Amniotic stem cell (primary cell): ENCODE measurements at regions not wholly inside any gene's neighbourhood (a gene's known extent, or its start where the extent isn't known, plus 50 kb on each side); places are given as distances from the start of the nearest gene placed in this dataset.

Experiments
- DNase-seq: peaks from one replicate; lab custom pipeline; 2025; lab: John Stamatoyannopoulos, UW

DNA sequence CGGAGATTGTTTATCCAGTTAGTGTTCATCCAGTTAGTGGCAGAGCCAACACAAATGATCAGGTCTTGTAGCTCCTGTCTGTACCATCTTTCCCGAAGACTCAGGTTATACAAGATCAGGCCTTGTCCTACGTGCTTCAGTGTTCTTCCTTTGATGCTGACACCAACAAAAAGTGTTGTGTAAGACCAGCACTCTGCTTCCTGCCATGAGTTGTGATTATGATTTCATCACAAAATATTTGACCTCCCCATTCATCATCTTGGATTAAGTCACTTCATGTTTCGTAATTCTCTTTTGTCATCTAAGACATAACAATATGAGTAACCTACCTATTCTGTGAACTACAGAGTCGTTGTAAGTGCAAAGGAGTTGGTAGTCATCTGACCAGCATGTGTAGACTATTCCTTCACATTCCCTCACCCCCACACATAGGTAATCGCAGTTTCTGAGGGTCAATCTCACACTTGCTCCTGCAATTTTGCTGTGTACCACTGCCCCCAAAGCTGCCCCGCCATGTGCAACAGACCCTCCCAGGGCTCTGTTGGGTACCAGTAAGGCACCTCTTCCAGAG, 135.6 kb upstream of the SLC22A23 start:
- peak; percentile 59 for DNase-seq

DNA sequence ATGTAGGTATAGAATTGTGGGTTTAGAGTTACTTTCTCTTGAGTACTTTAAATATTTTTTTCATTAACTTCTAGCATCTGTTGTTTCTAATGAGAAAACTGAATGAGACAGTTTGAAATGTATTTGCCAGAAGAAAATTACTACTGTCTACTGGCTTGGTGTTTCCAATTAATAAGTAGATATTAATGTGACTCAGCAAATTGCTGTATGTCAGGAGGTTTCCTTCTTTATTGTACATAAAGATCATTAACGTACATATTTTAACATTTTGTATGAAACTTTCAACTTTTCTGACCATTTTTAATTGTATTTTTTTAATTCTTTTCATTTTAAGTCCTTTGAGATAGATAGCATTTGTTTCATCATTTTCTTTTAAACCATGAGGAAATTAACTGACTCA, 135.1 kb upstream of the SLC22A23 start:
- DNase-seq = no peak

GRCh38 chr6:3587660-3588059, 130.8 kb upstream of the SLC22A23 start:
- no peak for DNase-seq

- peak; percentile 20 for DNase-seq
Measured at GRCh38 chr6:3585320-3585935, 128.6 kb upstream of the SLC22A23 start.

- no peak for DNase-seq
Measured at GRCh38 chr6:3584606-3585005, 127.8 kb upstream of the SLC22A23 start.

- no peak for DNase-seq
Measured at GRCh38 chr6:3581469-3581868, 124.6 kb upstream of the SLC22A23 start.

DNA sequence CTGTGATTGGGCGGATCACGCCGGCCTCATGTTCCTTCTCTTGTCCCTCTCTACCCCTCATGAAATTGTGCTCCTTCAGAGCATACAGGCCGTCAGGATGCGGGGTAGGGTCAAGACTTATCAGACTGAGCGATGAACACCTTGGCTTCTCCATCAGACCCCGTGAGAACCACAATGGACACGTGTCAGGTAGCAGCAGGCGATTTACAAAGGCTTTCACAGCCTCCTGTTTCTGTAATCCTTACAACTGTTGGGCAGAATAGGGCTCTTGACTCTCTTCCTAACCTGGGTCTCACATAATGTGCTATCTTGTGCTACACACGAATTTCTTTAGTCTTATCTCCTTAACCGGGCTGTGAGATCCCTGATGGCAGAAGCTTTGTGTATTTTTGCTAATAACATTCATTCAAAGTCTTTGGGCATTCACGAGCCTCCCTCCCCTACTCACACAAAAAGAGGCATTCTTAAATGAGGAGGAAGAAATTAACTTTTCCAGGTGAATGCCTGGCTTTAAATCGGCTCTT, 122.9 kb upstream of the SLC22A23 start:
- DNase-seq = no peak

DNA sequence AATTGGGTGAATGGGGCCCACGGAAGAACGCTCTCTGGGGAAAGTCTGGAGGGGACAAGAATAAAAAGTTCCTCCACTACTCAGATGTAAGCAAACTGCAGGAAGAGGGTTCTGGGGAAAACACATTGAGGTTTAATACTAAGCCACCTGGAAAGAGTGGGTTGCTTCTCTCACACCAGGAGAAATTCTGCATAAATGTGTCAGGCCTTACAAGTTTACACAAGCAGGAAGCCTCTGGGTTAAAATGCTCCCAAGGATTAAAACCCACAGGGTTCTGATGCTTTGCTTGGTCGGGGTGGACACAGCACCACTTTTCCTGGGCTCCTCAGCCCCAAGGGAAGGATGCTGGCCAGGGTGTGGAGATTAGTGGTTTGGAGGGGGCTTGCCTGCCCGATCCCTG, 122.1 kb upstream of the SLC22A23 start:
- no peak for DNase-seq

DNA sequence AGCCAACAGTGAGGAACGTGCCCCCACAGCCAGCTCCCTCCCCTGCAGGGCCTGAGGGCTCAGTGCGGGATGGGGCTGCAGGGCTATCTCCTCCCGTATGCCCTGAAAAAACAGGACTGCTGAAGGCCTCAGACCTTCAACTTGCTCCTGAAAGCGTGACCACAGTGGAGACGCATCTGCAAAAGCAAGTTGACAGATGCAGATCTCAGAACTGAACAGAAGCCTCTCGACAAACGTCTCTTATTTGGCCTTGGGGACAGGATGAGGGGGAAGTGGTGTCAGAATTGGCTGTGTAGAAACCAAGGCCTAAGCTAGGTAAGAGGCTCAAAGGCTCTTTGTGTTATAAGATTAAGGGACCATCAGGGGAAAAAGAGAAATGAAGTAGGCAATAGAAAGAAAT, 120.7 kb upstream of the SLC22A23 start:
- DNase-seq = no peak

DNA sequence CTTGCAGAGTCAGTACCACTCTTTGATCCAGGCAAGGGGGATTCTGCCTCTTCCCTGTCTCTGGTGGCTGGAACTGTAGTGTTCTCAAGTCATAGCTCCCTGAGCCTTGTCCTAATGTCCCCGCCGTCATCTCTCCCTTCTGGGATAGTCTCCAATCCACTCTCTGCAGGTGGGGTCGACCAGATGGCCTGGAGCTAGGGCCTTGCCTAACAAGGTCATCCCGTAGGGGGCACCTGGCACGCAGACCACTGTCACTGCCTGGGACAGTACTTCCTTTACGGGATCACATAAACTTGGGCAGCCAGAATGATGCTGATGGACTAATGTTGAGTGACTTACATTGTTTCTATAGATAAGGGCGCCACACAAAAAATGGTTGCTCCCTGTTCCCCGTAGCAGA, 118.9 kb upstream of the SLC22A23 start:
- DNase-seq = no peak

- DNase-seq = no peak
Measured at GRCh38 chr6:3575166-3575565, 118.3 kb upstream of the SLC22A23 start.

DNA sequence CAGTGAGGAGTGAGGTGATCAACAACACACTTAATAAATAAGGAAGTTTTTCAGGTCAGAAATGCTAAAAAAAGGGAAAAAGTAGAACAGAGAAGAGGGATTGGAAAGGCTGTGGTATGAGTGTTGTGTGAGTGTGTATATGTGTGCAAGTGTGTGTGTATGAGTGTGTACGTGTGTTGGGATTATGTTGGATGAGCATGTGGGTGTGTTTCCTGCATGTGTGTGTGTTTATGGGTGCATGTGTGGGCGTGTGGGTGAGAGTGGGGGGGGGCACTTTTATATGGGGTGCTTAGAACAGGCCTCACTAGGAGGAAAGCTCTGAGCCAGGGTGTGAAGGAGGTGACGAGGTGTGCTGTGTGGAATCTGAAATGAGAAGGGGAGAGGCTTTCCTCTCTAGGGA, 116.8 kb upstream of the SLC22A23 start:
- DNase-seq = no peak

DNA sequence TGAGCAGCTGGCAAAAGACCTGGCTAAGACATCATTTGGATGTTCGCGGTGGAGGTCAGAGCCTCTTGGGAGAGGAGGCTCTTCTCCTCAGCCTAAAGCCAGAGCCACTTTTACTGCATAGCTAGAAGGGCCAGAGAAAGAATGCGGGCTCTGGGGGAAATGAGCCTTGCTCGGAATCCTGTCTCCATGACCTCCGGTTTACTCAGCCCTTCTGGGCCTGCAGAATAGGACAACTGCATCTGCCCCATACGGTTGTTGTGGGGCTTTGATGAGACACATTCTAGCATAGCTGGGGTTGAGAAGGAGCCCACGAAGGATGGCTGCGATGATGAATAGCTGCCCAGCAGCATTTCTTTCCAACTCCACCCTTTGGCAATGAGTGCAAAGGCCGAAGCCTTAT, 115.0 kb upstream of the SLC22A23 start:
- no peak for DNase-seq

DNA sequence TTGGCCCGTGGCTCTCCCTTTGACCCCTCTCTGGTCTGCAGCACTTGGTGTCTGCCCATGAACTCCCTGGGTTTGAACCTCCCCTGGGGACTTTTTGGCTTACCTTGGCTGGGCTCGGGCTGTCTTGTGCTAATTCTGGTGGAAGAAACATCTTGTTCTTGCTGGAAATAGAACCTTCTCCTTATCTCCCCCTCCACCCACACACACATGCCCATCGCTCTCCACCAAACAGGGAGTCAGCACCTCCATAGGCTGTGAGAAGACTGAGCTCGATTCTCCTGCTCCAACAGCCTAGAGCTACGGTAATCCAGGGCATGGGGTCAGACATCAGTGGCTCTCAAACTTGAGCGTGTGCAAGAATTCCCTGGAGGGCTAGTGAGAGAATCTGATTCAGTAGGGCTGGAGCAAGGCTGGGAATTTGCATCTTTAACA, 114.4 kb upstream of the SLC22A23 start:
- DNase-seq = no peak

DNA sequence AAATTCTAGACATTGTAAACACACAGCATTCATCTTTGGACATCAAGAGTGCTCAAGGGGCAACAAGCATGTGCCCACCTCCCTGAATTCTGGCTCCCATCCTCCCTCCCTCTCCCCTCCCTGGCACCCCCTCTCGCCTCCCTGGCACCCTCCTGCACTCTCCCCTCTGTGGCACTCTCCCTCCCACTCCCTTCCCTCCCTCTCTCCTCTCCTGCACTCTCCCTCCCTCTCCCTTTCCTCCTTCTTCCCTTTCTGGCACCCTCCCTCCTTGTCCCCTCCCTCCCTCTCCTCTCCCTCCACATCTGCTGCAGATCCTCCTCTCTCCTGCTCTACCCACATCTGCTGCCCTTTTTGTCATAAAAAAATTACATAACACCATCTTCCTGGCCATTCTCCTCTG, 113.0 kb upstream of the SLC22A23 start:
- no peak for DNase-seq

- DNase-seq = no peak
Measured at GRCh38 chr6:3568396-3569082, 111.7 kb upstream of the SLC22A23 start.

GRCh38 chr6:3566812-3567211, 110.0 kb upstream of the SLC22A23 start:
- DNase-seq = no peak

DNA sequence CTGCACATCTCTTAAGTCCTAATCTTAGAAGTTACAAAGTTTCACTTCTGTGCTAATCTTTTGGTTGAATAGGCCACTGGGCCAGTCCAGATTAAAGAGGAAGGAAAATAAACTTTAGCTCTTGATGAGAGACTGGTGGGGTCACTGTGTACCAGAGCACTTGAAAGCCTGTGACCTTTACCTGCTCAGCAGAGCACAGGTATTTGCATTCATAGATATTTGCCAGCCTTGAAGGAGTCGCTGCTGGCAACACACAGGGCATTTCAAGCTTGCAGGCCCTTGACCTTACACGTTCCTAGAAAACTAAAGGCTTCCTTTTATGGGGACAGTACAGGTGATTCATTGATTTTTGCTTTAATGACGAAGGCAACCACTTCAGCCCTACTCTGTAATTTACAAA, 108.4 kb upstream of the SLC22A23 start:
- DNase-seq = no peak

DNA sequence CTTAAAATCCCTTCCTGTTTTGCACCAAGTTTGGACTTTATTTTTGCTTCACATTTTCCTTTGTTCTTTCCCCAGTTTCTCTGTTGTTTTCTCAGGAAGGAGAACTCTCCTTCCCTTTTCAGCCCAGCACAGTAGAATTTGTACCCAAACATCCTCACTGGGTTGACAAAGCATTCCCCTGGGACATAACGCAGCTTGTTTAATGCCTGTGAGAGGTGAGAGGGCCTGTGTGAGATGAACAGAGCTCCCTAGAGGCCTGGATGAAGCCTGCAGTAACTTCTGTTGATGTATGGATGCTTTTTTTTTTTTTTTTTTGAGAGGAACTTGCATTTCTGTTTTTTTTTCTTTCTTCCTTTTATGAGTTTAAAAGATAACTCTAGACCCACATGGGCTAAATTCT, 104.9 kb upstream of the SLC22A23 start:
- no peak for DNase-seq

- no peak for DNase-seq
Measured at GRCh38 chr6:3560211-3560610, 103.4 kb upstream of the SLC22A23 start.

DNA sequence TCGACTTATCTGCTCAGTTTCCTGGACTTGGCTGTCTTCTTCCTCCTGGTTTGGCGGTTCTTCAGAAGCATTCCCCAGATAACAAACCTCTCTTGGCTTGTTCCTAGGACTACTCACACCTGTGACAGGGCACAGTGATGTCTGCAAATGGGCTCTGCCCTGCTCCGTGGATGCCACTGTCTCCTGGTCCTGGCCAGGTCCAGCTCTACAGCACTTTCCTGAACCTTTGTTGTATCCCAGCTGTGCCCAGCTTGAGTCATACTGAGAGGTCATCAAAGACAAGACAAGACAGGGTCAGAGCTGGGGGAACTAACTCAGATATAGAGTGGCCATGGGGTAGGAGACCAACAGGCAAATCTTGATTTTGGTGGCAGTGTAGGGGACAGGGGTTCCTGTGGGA, 102.7 kb upstream of the SLC22A23 start:
- no peak for DNase-seq

GRCh38 chr6:3557336-3557735, 100.5 kb upstream of the SLC22A23 start:
- no peak for DNase-seq

GRCh38 chr6:3553254-3553653, 96.4 kb upstream of the SLC22A23 start:
- DNase-seq = no peak
